DMS 273 (cell line): ENCODE measurements at regions not wholly inside any gene's neighbourhood (a gene's known extent, or its start where the extent isn't known, plus 50 kb on each side); places are given as distances from the start of the nearest gene placed in this dataset.

Experiments
- DNase-seq: peaks from one replicate; lab custom pipeline; 2025; ENCODE audit not compliant: unreplicated experiment; lab: John Stamatoyannopoulos, UW

- no peak for DNase-seq
These were observed 316.7 kb upstream of the KLHL1 start for GRCh38 chr13:70424928-70425327.

GRCh38 chr13:70424428-70424827 is 316.2 kb upstream of the KLHL1 start:
- DNase-seq: no peak

GRCh38 chr13:70415136-70415535 is 306.9 kb upstream of the KLHL1 start:
- no peak for DNase-seq

GRCh38 chr13:70408865-70409264 is 300.6 kb upstream of the KLHL1 start:
- DNase-seq: no peak

GRCh38 chr13:70407486-70407885 is 299.2 kb upstream of the KLHL1 start:
- DNase-seq: no peak

GRCh38 chr13:70405266-70405665 is 297.0 kb upstream of the KLHL1 start:
- DNase-seq: no peak

GRCh38 chr13:70394031-70394548 is 285.8 kb upstream of the KLHL1 start:
- DNase-seq: no peak

GRCh38 chr13:70391678-70392077 is 283.4 kb upstream of the KLHL1 start:
- DNase-seq: peak; percentile 0

- DNase-seq: peak; percentile 21
These were observed 282.7 kb upstream of the KLHL1 start for GRCh38 chr13:70390968-70391367.

- DNase-seq: no peak
These were observed 281.8 kb upstream of the KLHL1 start for GRCh38 chr13:70390064-70390463.

GRCh38 chr13:70388935-70389334 is 280.7 kb upstream of the KLHL1 start:
- DNase-seq: no peak

GRCh38 chr13:70386919-70387318 is 278.7 kb upstream of the KLHL1 start:
- DNase-seq: no peak

- no peak for DNase-seq
These were observed 277.6 kb upstream of the KLHL1 start for GRCh38 chr13:70385852-70386251.

- DNase-seq: no peak
These were observed 275.9 kb upstream of the KLHL1 start for GRCh38 chr13:70384156-70384555.

- DNase-seq: no peak
These were observed 272.6 kb upstream of the KLHL1 start for GRCh38 chr13:70380809-70381208.

- DNase-seq: peak; percentile 0
These were observed 267.5 kb upstream of the KLHL1 start for GRCh38 chr13:70375718-70376117.

- no peak for DNase-seq
These were observed 262.7 kb upstream of the KLHL1 start for GRCh38 chr13:70370924-70371323.

- DNase-seq: no peak
These were observed 258.5 kb upstream of the KLHL1 start for GRCh38 chr13:70366720-70367119.

- no peak for DNase-seq
These were observed 255.7 kb upstream of the KLHL1 start for GRCh38 chr13:70363991-70364390.

GRCh38 chr13:70362820-70363570 is 254.7 kb upstream of the KLHL1 start:
- DNase-seq: no peak

GRCh38 chr13:70357031-70357430 is 248.8 kb upstream of the KLHL1 start:
- DNase-seq: no peak

GRCh38 chr13:70353096-70353495 is 244.8 kb upstream of the KLHL1 start:
- no peak for DNase-seq
